ENCODE measurements at regions not wholly inside any gene's neighbourhood (a gene's known extent, or its start where the extent isn't known, plus 50 kb on each side); places are given as distances from the start of the nearest gene placed in this dataset.

GRCh38 chrY:9226409-9226808 lies 110.9 kb upstream of the TSPY4 start:
- Histone ChIP-seq H3K9me3 (replicated peaks in 1 of 3) (no peaks in the 10 kb centered on the region), H3K27ac (no peak overlapping the region), H3K4me1 (replicated peaks in 1 of 2) (no peaks in the 10 kb centered on the region), H3K4me3 (no peak overlapping the region), H3K36me3 (replicated peaks in 1 of 2) (no peaks in the 10 kb centered on the region), H3K27me3 (no peaks in the 10 kb centered on the region)
- intact Hi-C loops (cut with DNase I): no loop called here
- no peak for DNase-seq
- no peak for TF ChIP-seq POLR2A (IDR thresholded peaks at IDR 0.05)
- TF ChIP-seq CTCF (IDR thresholded peaks at IDR 0.05): no peak
- 42% methylated on average over 1 of the region's 1 CpG; no CpG with 5 or more reads in 3 of the 4 donors for WGBS, 4 donors

- Histone ChIP-seq H3K9me3 (replicated peaks in 1 of 3) (no peaks in the 10 kb centered on the region), H3K36me3 (replicated peaks in 1 of 2) (no peaks in the 10 kb centered on the region), H3K4me1 (replicated peaks in 1 of 2) (no peaks in the 10 kb centered on the region), H3K4me3 (no peak overlapping the region), H3K27me3 (no peaks in the 10 kb centered on the region), H3K27ac (no peak overlapping the region)
- intact Hi-C loops (cut with DNase I): no loop called here
- no peak for TF ChIP-seq POLR2A (IDR thresholded peaks at IDR 0.05)
- 34 to 57% methylated on average over 2 of the region's 2 CpGs; no CpG with 5 or more reads in 2 of the 4 donors for WGBS, 4 donors
- no peak for DNase-seq
These were observed 80.0 kb upstream of the TSPY4 start for GRCh38 chrY:9257255-9257654.

GRCh38 chrY:9257725-9258124 lies 79.5 kb upstream of the TSPY4 start:
- DNase-seq: no peak
- no peaks in the 10 kb centered on the region for H3K36me3 ChIP-seq (replicated peaks in 1 of 2)
- no peak for TF ChIP-seq POLR2A (IDR thresholded peaks at IDR 0.05)
- no peak for TF ChIP-seq CTCF (IDR thresholded peaks at IDR 0.05)
- H3K27me3 ChIP-seq: no peaks in the 10 kb centered on the region
- H3K9me3 ChIP-seq (replicated peaks in 1 of 3): no peaks in the 10 kb centered on the region
- WGBS, 4 donors: 28 to 37% methylated on average over 3 of the region's 3 CpGs; no CpG with 5 or more reads in 2 of the 4 donors
- H3K4me3 ChIP-seq: no peak overlapping the region
- H3K27ac ChIP-seq: no peak overlapping the region
- intact Hi-C loops (cut with DNase I): no loop called here
- H3K4me1 ChIP-seq (replicated peaks in 1 of 2): no peaks in the 10 kb centered on the region

- no peaks in the 10 kb centered on the region for H3K36me3 ChIP-seq (replicated peaks in 1 of 2)
- H3K4me1 ChIP-seq (replicated peaks in 1 of 2): no peaks in the 10 kb centered on the region
- DNase-seq: peak in 1 of 7 donors; percentile 70
- intact Hi-C loops (cut with DNase I): no loop called here
- TF ChIP-seq CTCF (IDR thresholded peaks at IDR 0.05) (no peak), POLR2A (IDR thresholded peaks at IDR 0.05) (no peak)
- no peak overlapping the region for H3K27ac ChIP-seq
- no peak overlapping the region for H3K4me3 ChIP-seq
- H3K9me3 ChIP-seq (replicated peaks in 1 of 3): no peaks in the 10 kb centered on the region
- no peaks in the 10 kb centered on the region for H3K27me3 ChIP-seq
- 86 to 100% methylated on average over 1 of the region's 1 CpG; no CpG with 5 or more reads in 2 of the 4 donors for WGBS, 4 donors
These were observed 77.9 kb upstream of the TSPY4 start for GRCh38 chrY:9259368-9259767.

GRCh38 chrY:9260426-9260825 lies 76.8 kb upstream of the TSPY4 start:
- Histone ChIP-seq H3K27ac (no peak overlapping the region), H3K4me1 (replicated peaks in 1 of 2) (no peaks in the 10 kb centered on the region), H3K4me3 (no peak overlapping the region), H3K36me3 (replicated peaks in 1 of 2) (no peaks in the 10 kb centered on the region), H3K27me3 (no peaks in the 10 kb centered on the region), H3K9me3 (replicated peaks in 1 of 3) (no peaks in the 10 kb centered on the region)
- TF ChIP-seq POLR2A (IDR thresholded peaks at IDR 0.05) (no peak), CTCF (IDR thresholded peaks at IDR 0.05) (no peak)
- intact Hi-C loops (cut with DNase I): no loop called here
- 46 to 55% methylated on average over 4 of the region's 4 CpGs; no CpG with 5 or more reads in 2 of the 4 donors for WGBS, 4 donors
- DNase-seq: no peak
